Type B pancreatic cell (in vitro differentiated cells): ENCODE measurements at regions not wholly inside any gene's neighbourhood (a gene's known extent, or its start where the extent isn't known, plus 50 kb on each side); places are given as distances from the start of the nearest gene placed in this dataset.
"Not testable (repeated sequence)": the region's sequence is repeated elsewhere in the genome, so short reads cannot be mapped to it uniquely, and the experiment has no call there.

Source experiments
- DNase-seq: peaks from one replicate; pipeline ENCODE4 v3.0.0; 2021; ENCODE audit warnings: mixed read lengths; ENCODE audit not compliant: unreplicated experiment; ENCODE audit errors: extremely low spot score
- H3K27ac Mint-ChIP-seq: 2 replicates; pipeline ENCODE4 v1.8.0; 2021; ENCODE audit warnings: mild to moderate bottlenecking, mixed read lengths
- H3K27me3 Mint-ChIP-seq: 2 replicates; pipeline ENCODE4 v1.8.0; 2021; ENCODE audit warnings: mixed read lengths
- H3K36me3 Mint-ChIP-seq: 2 replicates; pipeline ENCODE4 v1.8.0; 2021; ENCODE audit warnings: mixed read lengths
- H3K4me1 Mint-ChIP-seq: one replicate; pipeline ENCODE4 v1.8.0; 2021; ENCODE audit warnings: mixed read lengths; ENCODE audit not compliant: unreplicated experiment
- H3K4me3 Mint-ChIP-seq: 2 replicates; pipeline ENCODE4 v1.8.0; 2021; ENCODE audit warnings: mild to moderate bottlenecking, mixed read lengths
- H3K9me3 Mint-ChIP-seq: 2 replicates; pipeline ENCODE4 v1.8.0; 2021; ENCODE audit warnings: mixed read lengths
- TF ChIP-seq, protein P1 (sequence below): fragments of 200-600 bp; sonication (generic); conservative IDR thresholded peaks from 2 replicates; pipeline ENCODE4 v1.5.0; 2021; ENCODE audit warnings: antibody characterized with exemption, mild to moderate bottlenecking

DNA sequence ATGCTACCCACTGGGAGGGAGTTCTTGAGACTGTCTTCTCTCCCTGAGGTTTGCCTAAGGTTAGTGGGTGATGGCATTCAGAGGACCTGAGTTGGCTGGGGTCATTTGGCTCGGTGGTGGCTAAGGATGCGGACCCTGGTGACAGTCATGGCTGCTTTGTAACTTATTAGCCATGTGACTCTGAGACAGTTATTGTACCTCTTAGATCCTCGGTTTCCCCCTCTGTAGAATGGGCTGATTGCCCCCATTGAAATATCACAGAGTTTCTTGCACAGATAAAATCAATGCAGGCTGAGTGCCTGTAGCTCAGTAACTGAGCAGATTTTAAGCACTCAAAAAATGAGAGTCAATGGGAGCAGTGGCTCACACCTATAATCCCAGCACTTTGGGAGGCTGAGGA, 96.7 kb upstream of the MED13L start:
- peaks cover 43% of the 10 kb centered on the region for H3K4me1 Mint-ChIP-seq
- DNase-seq, result no peak
- no peak overlapping the region for H3K4me3 Mint-ChIP-seq
- H3K36me3 Mint-ChIP-seq, result no peaks in the 10 kb centered on the region
- H3K27me3 Mint-ChIP-seq, result peaks cover 15% of the 10 kb centered on the region
- no peaks in the 10 kb centered on the region for H3K9me3 Mint-ChIP-seq
- TF ChIP-seq, protein P1, sequence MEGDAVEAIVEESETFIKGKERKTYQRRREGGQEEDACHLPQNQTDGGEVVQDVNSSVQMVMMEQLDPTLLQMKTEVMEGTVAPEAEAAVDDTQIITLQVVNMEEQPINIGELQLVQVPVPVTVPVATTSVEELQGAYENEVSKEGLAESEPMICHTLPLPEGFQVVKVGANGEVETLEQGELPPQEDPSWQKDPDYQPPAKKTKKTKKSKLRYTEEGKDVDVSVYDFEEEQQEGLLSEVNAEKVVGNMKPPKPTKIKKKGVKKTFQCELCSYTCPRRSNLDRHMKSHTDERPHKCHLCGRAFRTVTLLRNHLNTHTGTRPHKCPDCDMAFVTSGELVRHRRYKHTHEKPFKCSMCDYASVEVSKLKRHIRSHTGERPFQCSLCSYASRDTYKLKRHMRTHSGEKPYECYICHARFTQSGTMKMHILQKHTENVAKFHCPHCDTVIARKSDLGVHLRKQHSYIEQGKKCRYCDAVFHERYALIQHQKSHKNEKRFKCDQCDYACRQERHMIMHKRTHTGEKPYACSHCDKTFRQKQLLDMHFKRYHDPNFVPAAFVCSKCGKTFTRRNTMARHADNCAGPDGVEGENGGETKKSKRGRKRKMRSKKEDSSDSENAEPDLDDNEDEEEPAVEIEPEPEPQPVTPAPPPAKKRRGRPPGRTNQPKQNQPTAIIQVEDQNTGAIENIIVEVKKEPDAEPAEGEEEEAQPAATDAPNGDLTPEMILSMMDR, result no peak
- no peak overlapping the region for H3K27ac Mint-ChIP-seq

DNA sequence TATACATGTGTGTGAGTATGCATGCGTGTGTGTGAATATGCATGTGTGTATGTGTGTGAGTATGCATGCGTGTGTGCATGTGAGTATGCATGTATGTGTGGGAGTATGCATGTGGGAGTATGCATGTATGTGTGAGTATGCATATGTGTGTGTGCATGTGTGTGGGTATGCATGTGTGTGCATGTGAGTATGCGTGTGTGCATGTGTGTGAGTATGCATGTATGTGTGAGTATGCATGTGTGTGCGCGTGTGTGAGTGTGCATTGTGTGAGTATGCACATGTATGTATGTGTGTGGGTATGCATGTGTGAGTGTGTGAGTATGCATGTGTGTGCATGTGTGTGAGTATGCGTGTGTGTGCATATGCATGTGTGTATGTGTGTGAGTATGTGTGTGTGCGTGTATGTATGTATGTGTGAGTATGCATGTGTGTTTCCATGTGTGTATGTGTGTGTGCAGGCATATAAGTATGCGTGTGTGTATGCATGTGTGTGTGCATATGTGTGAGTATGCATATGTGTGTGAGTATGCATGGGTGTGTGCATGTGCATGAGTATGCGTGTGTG, 97.9 kb upstream of the MED13L start:
- TF ChIP-seq, protein P1, result no peak
- Mint-ChIP-seq H3K4me1 (peaks cover 43% of the 10 kb centered on the region), H3K27me3 (peaks cover 23% of the 10 kb centered on the region), H3K36me3 (no peaks in the 10 kb centered on the region), H3K9me3 (no peaks in the 10 kb centered on the region), H3K4me3 (no peak overlapping the region), H3K27ac (no peak overlapping the region)
- no peak for DNase-seq

DNA sequence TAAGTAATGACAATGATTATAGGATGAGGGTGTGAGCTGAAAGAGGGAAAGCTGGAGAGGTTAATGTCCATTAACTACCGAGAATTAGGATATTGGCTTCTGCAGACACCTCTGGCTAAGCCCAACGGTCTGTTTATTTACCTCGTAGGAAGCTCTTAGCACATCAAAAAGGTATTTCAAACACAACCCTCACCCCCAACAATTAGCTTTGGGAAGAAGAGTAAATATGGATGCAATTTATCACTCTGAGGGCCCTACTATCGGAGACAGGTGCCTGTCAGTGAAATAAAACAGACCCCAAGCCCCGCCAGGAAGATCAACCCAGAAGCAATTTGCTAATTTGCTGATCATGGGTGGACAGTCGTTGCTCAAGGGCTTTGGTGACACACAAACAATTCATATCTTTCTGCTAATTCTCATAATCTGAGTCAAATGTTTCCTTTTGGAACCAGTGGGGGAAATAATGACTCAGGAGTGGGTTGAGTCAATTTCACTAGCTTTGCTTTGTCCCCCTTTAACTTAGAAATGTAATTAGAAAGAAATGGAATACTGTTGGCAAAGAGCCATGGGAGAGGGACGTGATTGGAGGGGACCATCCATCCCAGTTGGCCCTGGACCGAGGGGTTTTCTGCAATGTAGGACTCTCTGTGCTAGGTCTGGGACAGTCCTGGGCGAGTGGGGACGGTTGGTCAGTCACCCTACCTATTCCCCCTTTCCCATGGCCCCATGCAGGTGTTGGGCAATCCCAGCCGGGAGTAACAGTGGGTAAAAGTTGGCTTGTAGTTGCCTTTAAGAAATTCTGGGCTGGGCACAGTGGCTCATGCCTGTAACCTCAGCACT, 99.1 kb upstream of the MED13L start:
- TF ChIP-seq, protein P1, result no peak
- no peak overlapping the region for H3K4me3 Mint-ChIP-seq

DNA sequence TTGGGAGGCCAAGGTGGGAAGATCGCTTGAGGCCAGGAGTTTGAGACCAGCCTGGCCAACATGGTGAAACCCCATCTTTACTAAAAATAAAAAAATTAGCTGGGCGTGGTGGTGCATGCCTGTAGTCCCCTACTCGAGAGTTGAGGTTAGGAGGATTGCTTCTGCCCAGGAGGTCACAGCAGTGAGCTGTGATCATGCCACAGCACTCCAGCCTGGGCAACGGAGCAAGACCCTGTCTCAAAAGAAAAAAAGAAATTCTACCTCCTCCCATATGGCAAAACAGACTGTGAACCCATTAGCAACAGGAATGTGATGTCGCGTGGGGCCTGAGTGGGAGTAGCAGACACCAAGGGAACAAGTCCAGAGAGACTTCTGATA, 99.7 kb upstream of the MED13L start:
- H3K27me3 Mint-ChIP-seq, result peaks cover 36% of the 10 kb centered on the region
- H3K27ac Mint-ChIP-seq, H3K36me3 Mint-ChIP-seq: not testable (repeated sequence)

More for the DNA sequence above, 99.1 kb upstream of the MED13L start:
- no peaks in the 10 kb centered on the region for H3K9me3 Mint-ChIP-seq
- H3K36me3 Mint-ChIP-seq, result no peaks in the 10 kb centered on the region
- no peak overlapping the region for H3K27ac Mint-ChIP-seq
- DNase-seq, result no peak
- H3K27me3 Mint-ChIP-seq, result peaks cover 30% of the 10 kb centered on the region
- peaks cover 39% of the 10 kb centered on the region for H3K4me1 Mint-ChIP-seq

DNA sequence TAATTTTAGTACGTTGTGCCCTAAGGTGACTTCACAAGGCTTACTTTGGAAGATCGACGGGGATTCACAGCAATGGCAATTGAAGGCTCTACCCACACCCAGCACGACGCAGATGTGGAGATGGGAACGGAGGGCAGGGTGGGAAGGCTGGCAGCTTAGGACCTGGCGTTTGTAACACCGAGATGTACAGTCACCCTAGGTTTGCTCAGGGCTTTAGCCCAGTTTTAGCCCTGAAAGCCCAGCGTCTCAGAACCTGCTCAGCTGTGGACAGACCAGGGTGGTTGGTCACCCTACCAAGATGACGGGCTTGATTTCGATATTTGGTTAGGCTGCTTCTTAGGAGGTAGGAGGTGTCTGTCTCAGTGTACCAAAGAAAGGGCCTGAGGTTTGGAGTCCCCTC, 100.5 kb upstream of the MED13L start:
- no peaks in the 10 kb centered on the region for H3K9me3 Mint-ChIP-seq
- no peak overlapping the region for H3K27ac Mint-ChIP-seq
- no peak overlapping the region for H3K4me3 Mint-ChIP-seq
- no peaks in the 10 kb centered on the region for H3K36me3 Mint-ChIP-seq
- peaks cover 42% of the 10 kb centered on the region for H3K27me3 Mint-ChIP-seq
- TF ChIP-seq, protein P1, result no peak
- no peak for DNase-seq
- H3K4me1 Mint-ChIP-seq, result peaks cover 49% of the 10 kb centered on the region

More for the DNA sequence above, 99.7 kb upstream of the MED13L start:
- DNase-seq, H3K4me3 Mint-ChIP-seq, H3K9me3 Mint-ChIP-seq: not testable (repeated sequence)
- H3K4me1 Mint-ChIP-seq, result peaks cover 45% of the 10 kb centered on the region

DNA sequence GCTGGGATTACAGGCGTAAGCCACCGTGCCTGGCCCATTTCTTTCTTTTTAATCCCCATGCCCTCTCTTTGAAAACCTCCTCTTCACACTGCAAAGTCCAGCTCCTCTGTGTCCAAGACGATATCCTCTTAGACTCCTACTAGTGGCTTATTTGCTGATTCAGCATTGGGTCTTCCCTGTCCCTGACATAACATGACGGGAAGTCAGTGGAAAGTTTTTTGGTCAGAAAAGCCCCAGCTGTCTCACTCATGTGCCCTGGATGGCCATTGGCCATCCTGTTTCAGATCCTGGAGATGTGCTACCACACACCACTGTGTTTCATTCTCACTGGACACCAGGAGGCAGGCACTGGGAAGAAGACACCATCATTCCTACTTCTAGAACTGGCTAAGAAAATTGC, 102.6 kb upstream of the MED13L start:
- no peak overlapping the region for H3K4me3 Mint-ChIP-seq
- H3K9me3 Mint-ChIP-seq, result no peaks in the 10 kb centered on the region
- H3K36me3 Mint-ChIP-seq, result no peaks in the 10 kb centered on the region
- no peak for DNase-seq
- H3K27me3 Mint-ChIP-seq, result peaks cover 37% of the 10 kb centered on the region
- TF ChIP-seq, protein P1, result no peak
- peaks cover 43% of the 10 kb centered on the region for H3K4me1 Mint-ChIP-seq
- H3K27ac Mint-ChIP-seq, result no peak overlapping the region

DNA sequence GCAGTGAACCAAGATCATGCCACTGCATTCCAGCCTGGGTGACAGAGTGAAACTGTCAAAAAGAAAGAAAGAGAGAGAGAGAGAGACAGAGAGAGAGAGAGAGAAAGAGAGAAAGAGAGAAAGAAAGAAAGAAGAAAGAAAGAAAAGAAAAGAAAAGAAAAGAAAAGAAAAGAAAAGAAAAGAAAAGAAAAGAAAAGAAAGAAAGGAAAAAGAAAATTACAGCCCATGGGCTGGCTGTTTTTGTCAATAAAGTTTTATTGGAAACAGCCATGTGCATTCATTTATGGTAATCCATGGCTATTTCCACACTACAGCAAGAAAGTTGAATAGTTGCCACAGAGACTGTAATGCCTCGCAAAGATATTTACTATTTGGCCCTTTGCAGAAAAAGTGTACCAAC, 103.2 kb upstream of the MED13L start:
- Mint-ChIP-seq H3K4me3 (peak overlapping the region; percentile 54), H3K4me1 (peaks cover 43% of the 10 kb centered on the region), H3K27me3 (peaks cover 32% of the 10 kb centered on the region)
- not testable (repeated sequence) for DNase-seq, H3K36me3 Mint-ChIP-seq, H3K27ac Mint-ChIP-seq, H3K9me3 Mint-ChIP-seq
